ENCODE measurements at regions not wholly inside any gene's neighbourhood (a gene's known extent, or its start where the extent isn't known, plus 50 kb on each side); places are given as distances from the start of the nearest gene placed in this dataset.

- Histone ChIP-seq H3K27ac (ENCODE audit: low read length) (no peak overlapping the region), H3K4me3 (ENCODE audit: low read length) (no peak overlapping the region), H3K9ac (ENCODE audit: low read length) (no peak overlapping the region), H4K20me1 (ENCODE audit: low read length) (no peaks in the 10 kb centered on the region), H3K27me3 (ENCODE audit: low read length) (no peaks in the 10 kb centered on the region), H3F3A (ENCODE audit: low read length, unreplicated experiment) (no peaks in the 10 kb centered on the region), H3K4me1 (ENCODE audit: insufficient read depth, low read length) (no peaks in the 10 kb centered on the region), H3K9me3 (ENCODE audit: low read length) (no peaks in the 10 kb centered on the region), H3K79me2 (ENCODE audit: low read length) (no peaks in the 10 kb centered on the region), H2AFZ (ENCODE audit: low read length) (no peak overlapping the region), H3K4me2 (ENCODE audit: low read length) (no peak overlapping the region), H3K9me2 (replicated peaks; ENCODE audit: low read length) (no peaks in the 10 kb centered on the region), H3K36me3 (ENCODE audit: low read depth, low read length) (no peaks in the 10 kb centered on the region)
- BruUV-seq (replicated peaks): no TSS peak
- CTCF ChIA-PET: no interaction called here
- POLR2A ChIA-PET (ENCODE audit: unreplicated experiment): interaction anchor here (0.7 kb wide), 1 partner anchor 19 kb away, joined by 3 read pairs; no protein-coding TSS in a partner anchor
- TF ChIP-seq CTCF (conservative IDR thresholded peaks at IDR 0.05; ENCODE audit: low read depth, low read length) (no peak), EZH2 (IDR thresholded peaks at IDR 0.05; ENCODE audit: low read length, unreplicated experiment) (no peak), EZH2phosphoT487 (IDR thresholded peaks at IDR 0.05; ENCODE audit: borderline replicate concordance, low read length) (no peak)
- intact Hi-C loops (cut with micrococcal nuclease): no loop called here
- DNase-seq (no peak), ATAC-seq (no peak)
Measured at GRCh38 chr18:38867680-38868079, 1302.1 kb upstream of the CELF4 start.

- H2AFZ ChIP-seq (ENCODE audit: low read length): no peak overlapping the region
- H3K9me2 ChIP-seq (replicated peaks; ENCODE audit: low read length): no peaks in the 10 kb centered on the region
- BruUV-seq (replicated peaks): no TSS peak
- no peak overlapping the region for H3K4me2 ChIP-seq (ENCODE audit: low read length)
- no peak overlapping the region for H3K27ac ChIP-seq (ENCODE audit: low read length)
- H3F3A ChIP-seq (ENCODE audit: low read length, unreplicated experiment): no peaks in the 10 kb centered on the region
- DNase-seq (no peak), ATAC-seq (no peak)
- H3K4me3 ChIP-seq (ENCODE audit: low read length): no peak overlapping the region
- intact Hi-C loops (cut with micrococcal nuclease): no loop called here
- ChIA-PET CTCF (no interaction called here), POLR2A (ENCODE audit: unreplicated experiment) (no interaction called here)
- no peaks in the 10 kb centered on the region for H3K36me3 ChIP-seq (ENCODE audit: low read depth, low read length)
- no peaks in the 10 kb centered on the region for H3K9me3 ChIP-seq (ENCODE audit: low read length)
- no peaks in the 10 kb centered on the region for H3K79me2 ChIP-seq (ENCODE audit: low read length)
- no peaks in the 10 kb centered on the region for H3K4me1 ChIP-seq (ENCODE audit: insufficient read depth, low read length)
- TF ChIP-seq EZH2 (IDR thresholded peaks at IDR 0.05; ENCODE audit: low read length, unreplicated experiment) (no peak), CTCF (conservative IDR thresholded peaks at IDR 0.05; ENCODE audit: low read depth, low read length) (no peak), EZH2phosphoT487 (IDR thresholded peaks at IDR 0.05; ENCODE audit: borderline replicate concordance, low read length) (no peak)
- no peak overlapping the region for H3K9ac ChIP-seq (ENCODE audit: low read length)
- no peaks in the 10 kb centered on the region for H3K27me3 ChIP-seq (ENCODE audit: low read length)
- no peaks in the 10 kb centered on the region for H4K20me1 ChIP-seq (ENCODE audit: low read length)
Measured at GRCh38 chr18:38851526-38851925, 1285.9 kb upstream of the CELF4 start.

- H3K27ac ChIP-seq (ENCODE audit: low read length): no peak overlapping the region
- ChIA-PET CTCF (no interaction called here), POLR2A (ENCODE audit: unreplicated experiment) (no interaction called here)
- no peaks in the 10 kb centered on the region for H3F3A ChIP-seq (ENCODE audit: low read length, unreplicated experiment)
- H3K4me3 ChIP-seq (ENCODE audit: low read length): no peak overlapping the region
- no peak overlapping the region for H2AFZ ChIP-seq (ENCODE audit: low read length)
- no peaks in the 10 kb centered on the region for H3K4me1 ChIP-seq (ENCODE audit: insufficient read depth, low read length)
- BruUV-seq (replicated peaks): no TSS peak
- H3K9ac ChIP-seq (ENCODE audit: low read length): no peak overlapping the region
- DNase-seq (no peak), ATAC-seq (no peak)
- H3K4me2 ChIP-seq (ENCODE audit: low read length): no peak overlapping the region
- no peaks in the 10 kb centered on the region for H3K79me2 ChIP-seq (ENCODE audit: low read length)
- TF ChIP-seq CTCF (conservative IDR thresholded peaks at IDR 0.05; ENCODE audit: low read depth, low read length): no peak
- no peak for TF ChIP-seq EZH2 (IDR thresholded peaks at IDR 0.05; ENCODE audit: low read length, unreplicated experiment)
- no peak for TF ChIP-seq EZH2phosphoT487 (IDR thresholded peaks at IDR 0.05; ENCODE audit: borderline replicate concordance, low read length)
- H3K27me3 ChIP-seq (ENCODE audit: low read length): no peaks in the 10 kb centered on the region
- H3K36me3 ChIP-seq (ENCODE audit: low read depth, low read length): no peaks in the 10 kb centered on the region
- no peaks in the 10 kb centered on the region for H3K9me2 ChIP-seq (replicated peaks; ENCODE audit: low read length)
- intact Hi-C loops (cut with micrococcal nuclease): no loop called here
- no peaks in the 10 kb centered on the region for H3K9me3 ChIP-seq (ENCODE audit: low read length)
- no peaks in the 10 kb centered on the region for H4K20me1 ChIP-seq (ENCODE audit: low read length)
Measured at GRCh38 chr18:38847326-38847725, 1281.7 kb upstream of the CELF4 start.
